Chondrocyte (in vitro differentiated cells): ENCODE measurements at regions not wholly inside any gene's neighbourhood (a gene's known extent, or its start where the extent isn't known, plus 50 kb on each side); places are given as distances from the start of the nearest gene placed in this dataset.

Experiments used
- DNase-seq: peaks from one replicate; pipeline ENCODE4 v3.0.0; 2021; ENCODE audit warnings: mixed read lengths, low spot score
- H3K27ac Mint-ChIP-seq: one replicate; pipeline ENCODE4 v1.8.0; 2021; ENCODE audit warnings: mild to moderate bottlenecking, moderate library complexity, mixed read lengths; ENCODE audit not compliant: unreplicated experiment
- H3K27me3 Mint-ChIP-seq: 2 replicates; pipeline ENCODE4 v1.8.0; 2021; ENCODE audit warnings: low read depth, mixed read lengths
- H3K36me3 Mint-ChIP-seq: 2 replicates; pipeline ENCODE4 v1.8.0; 2021; ENCODE audit warnings: low read depth, mixed read lengths
- H3K4me1 Mint-ChIP-seq: 2 replicates; pipeline ENCODE4 v1.8.0; 2021; ENCODE audit warnings: low read depth, mild to moderate bottlenecking, mixed read lengths
- H3K4me3 Mint-ChIP-seq: one replicate; pipeline ENCODE4 v1.8.0; 2021; ENCODE audit warnings: mild to moderate bottlenecking, moderate library complexity, mixed read lengths; ENCODE audit not compliant: unreplicated experiment
- H3K9me3 Mint-ChIP-seq: 2 replicates; pipeline ENCODE4 v1.8.0; 2021; ENCODE audit warnings: low read depth, mixed read lengths
- TF ChIP-seq, protein P1 (sequence below): fragments of 200-600 bp; sonication (generic); IDR thresholded peaks from 2 replicates; pipeline ENCODE4 v1.5.0; 2021; ENCODE audit warnings: antibody characterized with exemption, mild to moderate bottlenecking, moderate library complexity

DNA sequence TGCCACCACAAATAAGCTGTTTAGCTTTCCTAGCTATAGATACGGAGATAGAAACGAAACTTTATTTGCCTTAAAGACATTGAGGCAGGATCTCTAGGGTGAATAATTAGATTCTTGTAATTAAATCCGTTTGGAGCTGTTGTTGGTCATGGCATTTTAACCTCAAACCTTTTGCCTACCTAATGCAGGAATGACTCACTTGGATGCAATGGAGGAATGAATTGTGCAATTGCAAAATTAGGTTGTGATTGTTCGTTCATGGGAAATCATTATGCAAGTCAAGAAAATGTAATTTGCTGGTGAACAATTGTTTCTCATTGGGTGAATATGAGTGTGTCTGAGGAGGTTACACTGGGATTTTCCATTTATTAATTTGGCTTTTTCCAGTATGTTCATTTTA, 703.5 kb downstream of the GATA3 start:
- Mint-ChIP-seq H3K27ac (no peak overlapping the region), H3K4me1 (no peaks in the 10 kb centered on the region), H3K27me3 (no peaks in the 10 kb centered on the region), H3K9me3 (peaks cover 10% of the 10 kb centered on the region), H3K36me3 (no peaks in the 10 kb centered on the region), H3K4me3 (no peak overlapping the region)
- TF ChIP-seq, protein P1, sequence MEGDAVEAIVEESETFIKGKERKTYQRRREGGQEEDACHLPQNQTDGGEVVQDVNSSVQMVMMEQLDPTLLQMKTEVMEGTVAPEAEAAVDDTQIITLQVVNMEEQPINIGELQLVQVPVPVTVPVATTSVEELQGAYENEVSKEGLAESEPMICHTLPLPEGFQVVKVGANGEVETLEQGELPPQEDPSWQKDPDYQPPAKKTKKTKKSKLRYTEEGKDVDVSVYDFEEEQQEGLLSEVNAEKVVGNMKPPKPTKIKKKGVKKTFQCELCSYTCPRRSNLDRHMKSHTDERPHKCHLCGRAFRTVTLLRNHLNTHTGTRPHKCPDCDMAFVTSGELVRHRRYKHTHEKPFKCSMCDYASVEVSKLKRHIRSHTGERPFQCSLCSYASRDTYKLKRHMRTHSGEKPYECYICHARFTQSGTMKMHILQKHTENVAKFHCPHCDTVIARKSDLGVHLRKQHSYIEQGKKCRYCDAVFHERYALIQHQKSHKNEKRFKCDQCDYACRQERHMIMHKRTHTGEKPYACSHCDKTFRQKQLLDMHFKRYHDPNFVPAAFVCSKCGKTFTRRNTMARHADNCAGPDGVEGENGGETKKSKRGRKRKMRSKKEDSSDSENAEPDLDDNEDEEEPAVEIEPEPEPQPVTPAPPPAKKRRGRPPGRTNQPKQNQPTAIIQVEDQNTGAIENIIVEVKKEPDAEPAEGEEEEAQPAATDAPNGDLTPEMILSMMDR, result no peak
- DNase-seq, result no peak

DNA sequence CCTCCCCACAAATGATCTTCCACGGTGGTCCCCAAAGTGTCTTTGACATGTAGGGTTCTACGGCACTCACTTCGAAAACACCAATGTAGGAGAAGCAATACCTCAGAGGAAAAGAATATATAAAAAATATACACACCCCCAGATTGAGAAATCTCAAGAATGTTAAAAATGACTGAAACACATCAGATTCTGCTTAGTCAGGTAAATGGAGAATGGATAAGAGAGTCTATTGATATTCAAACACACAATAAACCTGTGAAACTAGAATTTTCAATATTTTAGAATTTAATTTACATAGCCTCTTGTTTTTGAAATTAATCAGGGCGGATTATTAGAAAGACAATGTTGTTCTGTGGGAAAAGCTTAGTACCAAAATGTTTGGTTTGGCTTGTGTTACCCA, 712.4 kb downstream of the GATA3 start:
- Mint-ChIP-seq H3K4me1 (no peaks in the 10 kb centered on the region), H3K27me3 (no peaks in the 10 kb centered on the region), H3K36me3 (no peaks in the 10 kb centered on the region), H3K4me3 (no peak overlapping the region), H3K9me3 (peaks cover 3% of the 10 kb centered on the region), H3K27ac (no peak overlapping the region)
- TF ChIP-seq, protein P1, result no peak
- DNase-seq, result no peak

DNA sequence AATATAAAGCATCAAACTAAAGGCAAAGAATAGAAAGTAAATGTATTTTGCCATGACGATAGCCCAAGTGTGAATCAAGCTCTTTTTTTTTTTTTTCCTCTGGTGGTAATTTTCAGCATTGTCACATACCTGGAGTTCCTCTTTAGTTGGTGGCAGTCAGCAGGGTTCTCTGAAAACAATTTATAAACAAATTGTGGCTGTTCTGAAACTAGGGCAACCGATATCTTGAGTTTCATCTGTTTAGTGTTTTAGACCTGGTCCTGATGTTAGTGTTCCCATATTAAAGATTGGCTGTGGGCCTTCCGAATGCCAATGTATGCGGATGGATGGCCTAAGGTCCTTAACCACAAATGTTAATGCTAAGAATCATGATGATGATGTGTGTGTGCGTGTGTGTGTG, 713.1 kb downstream of the GATA3 start:
- H3K27ac Mint-ChIP-seq, result no peak overlapping the region
- no peak for DNase-seq
- H3K27me3 Mint-ChIP-seq, result no peaks in the 10 kb centered on the region
- H3K4me1 Mint-ChIP-seq, result no peaks in the 10 kb centered on the region
- H3K9me3 Mint-ChIP-seq, result peaks cover 3% of the 10 kb centered on the region
- TF ChIP-seq, protein P1, result no peak
- no peak overlapping the region for H3K4me3 Mint-ChIP-seq
- no peaks in the 10 kb centered on the region for H3K36me3 Mint-ChIP-seq

DNA sequence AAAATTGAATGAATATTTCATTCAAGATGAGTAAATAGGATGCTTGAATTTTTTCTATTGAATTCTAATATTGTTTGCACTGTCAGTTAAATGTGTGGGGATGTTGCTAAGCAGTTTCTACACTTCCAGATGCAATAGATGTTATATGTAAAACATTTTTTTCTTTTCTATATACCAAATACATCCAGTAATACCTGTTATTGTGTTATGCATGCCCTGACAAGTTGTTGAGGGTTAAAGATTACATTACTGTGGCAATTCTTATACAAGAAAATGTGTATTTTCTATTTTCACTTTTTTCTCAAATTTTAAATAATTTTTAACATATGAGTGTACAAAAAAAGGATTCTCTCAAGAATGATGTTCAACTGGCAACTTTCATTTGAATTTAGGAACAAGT, 713.9 kb downstream of the GATA3 start:
- no peaks in the 10 kb centered on the region for H3K27me3 Mint-ChIP-seq
- H3K9me3 Mint-ChIP-seq, result peaks cover 3% of the 10 kb centered on the region
- no peak overlapping the region for H3K27ac Mint-ChIP-seq

DNA sequence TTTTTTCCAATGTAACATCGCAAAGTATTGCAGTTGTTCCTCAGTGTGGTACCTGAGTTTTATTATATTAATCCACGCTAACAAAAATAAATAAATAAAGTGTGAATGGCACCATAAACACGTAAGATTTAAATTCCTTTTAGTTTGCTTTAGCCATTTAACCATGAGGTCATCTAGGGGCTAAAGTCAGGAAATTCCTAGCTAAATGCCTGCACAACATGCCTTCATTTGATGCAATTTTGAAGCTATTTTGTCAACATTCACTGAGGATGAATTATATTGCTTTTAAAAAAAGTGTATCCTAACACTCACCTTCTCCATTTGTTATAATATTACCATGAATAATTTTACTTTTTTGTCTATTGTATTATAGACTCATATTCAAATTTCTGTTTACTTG, 714.4 kb downstream of the GATA3 start:
- H3K9me3 Mint-ChIP-seq, result peaks cover 3% of the 10 kb centered on the region
- no peaks in the 10 kb centered on the region for H3K4me1 Mint-ChIP-seq
- DNase-seq, result no peak
- H3K4me3 Mint-ChIP-seq, result no peak overlapping the region
- TF ChIP-seq, protein P1, result no peak
- H3K27ac Mint-ChIP-seq, result no peak overlapping the region
- H3K36me3 Mint-ChIP-seq, result no peaks in the 10 kb centered on the region
- no peaks in the 10 kb centered on the region for H3K27me3 Mint-ChIP-seq

More for the DNA sequence above, 713.9 kb downstream of the GATA3 start:
- H3K36me3 Mint-ChIP-seq, result no peaks in the 10 kb centered on the region
- H3K4me1 Mint-ChIP-seq, result no peaks in the 10 kb centered on the region
- TF ChIP-seq, protein P1, result no peak
- DNase-seq, result no peak
- H3K4me3 Mint-ChIP-seq, result no peak overlapping the region
